ENCODE measurements at regions not wholly inside any gene's neighbourhood (a gene's known extent, or its start where the extent isn't known, plus 50 kb on each side); places are given as distances from the start of the nearest gene placed in this dataset.

DNA sequence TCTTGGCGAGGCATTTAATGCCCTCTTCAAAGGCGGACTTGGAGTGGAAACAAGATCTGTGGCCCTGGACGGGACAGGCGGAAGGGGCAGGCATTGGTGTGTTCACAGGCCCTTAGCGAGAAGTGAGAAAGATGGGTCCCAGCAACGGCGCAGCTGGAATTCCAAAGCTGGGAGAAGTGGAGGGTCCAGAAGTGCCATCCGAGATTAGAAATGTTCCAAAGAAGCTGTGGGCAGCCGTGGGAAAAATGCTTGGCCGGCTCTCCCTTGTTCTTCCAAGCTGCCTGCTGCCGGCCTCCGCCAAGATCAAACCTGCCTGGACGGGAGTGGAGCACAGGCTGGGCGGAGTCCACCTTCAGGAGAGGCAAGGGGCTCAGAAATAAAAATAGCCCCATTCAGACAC is 69.4 kb upstream of the ACTRT2 start:
- Histone ChIP-seq H3K9ac (ENCODE audit: low read length) (no peak overlapping the region), H4K20me1 (ENCODE audit: insufficient read depth, low read length) (no peaks in the 10 kb centered on the region), H3K4me3 (ENCODE audit: low read depth, low read length, poor library complexity, severe bottlenecking) (no peak overlapping the region), H3K27me3 (ENCODE audit: insufficient read depth, low read length) (no peaks in the 10 kb centered on the region), H3K4me1 (ENCODE audit: insufficient read depth, low read length, severe bottlenecking) (no peaks in the 10 kb centered on the region), H3K9me2 (ENCODE audit: low read depth, low read length) (no peaks in the 10 kb centered on the region), H3F3A (ENCODE audit: insufficient read depth, low read length) (no peaks in the 10 kb centered on the region), H3K4me2 (ENCODE audit: low read length) (no peak overlapping the region), H3K27ac (ENCODE audit: low read depth, low read length, poor library complexity, severe bottlenecking) (no peak overlapping the region), H3K79me2 (ENCODE audit: insufficient read depth, low read length) (no peaks in the 10 kb centered on the region), H3K9me3 (ENCODE audit: low read length) (0 out of 2 replicates have a peak, but pooled peaks cover 2% of the 10 kb centered on the region), H3K36me3 (ENCODE audit: insufficient read depth, low read length) (no peaks in the 10 kb centered on the region), H2AFZ (ENCODE audit: low read length) (no peak overlapping the region)
- TF ChIP-seq EZH2 (IDR thresholded peaks at IDR 0.05; ENCODE audit: borderline replicate concordance, low read length), result no peak
- TF ChIP-seq, protein P1, sequence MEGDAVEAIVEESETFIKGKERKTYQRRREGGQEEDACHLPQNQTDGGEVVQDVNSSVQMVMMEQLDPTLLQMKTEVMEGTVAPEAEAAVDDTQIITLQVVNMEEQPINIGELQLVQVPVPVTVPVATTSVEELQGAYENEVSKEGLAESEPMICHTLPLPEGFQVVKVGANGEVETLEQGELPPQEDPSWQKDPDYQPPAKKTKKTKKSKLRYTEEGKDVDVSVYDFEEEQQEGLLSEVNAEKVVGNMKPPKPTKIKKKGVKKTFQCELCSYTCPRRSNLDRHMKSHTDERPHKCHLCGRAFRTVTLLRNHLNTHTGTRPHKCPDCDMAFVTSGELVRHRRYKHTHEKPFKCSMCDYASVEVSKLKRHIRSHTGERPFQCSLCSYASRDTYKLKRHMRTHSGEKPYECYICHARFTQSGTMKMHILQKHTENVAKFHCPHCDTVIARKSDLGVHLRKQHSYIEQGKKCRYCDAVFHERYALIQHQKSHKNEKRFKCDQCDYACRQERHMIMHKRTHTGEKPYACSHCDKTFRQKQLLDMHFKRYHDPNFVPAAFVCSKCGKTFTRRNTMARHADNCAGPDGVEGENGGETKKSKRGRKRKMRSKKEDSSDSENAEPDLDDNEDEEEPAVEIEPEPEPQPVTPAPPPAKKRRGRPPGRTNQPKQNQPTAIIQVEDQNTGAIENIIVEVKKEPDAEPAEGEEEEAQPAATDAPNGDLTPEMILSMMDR (IDR thresholded peaks at IDR 0.05; ENCODE audit: low read length), result no peak

DNA sequence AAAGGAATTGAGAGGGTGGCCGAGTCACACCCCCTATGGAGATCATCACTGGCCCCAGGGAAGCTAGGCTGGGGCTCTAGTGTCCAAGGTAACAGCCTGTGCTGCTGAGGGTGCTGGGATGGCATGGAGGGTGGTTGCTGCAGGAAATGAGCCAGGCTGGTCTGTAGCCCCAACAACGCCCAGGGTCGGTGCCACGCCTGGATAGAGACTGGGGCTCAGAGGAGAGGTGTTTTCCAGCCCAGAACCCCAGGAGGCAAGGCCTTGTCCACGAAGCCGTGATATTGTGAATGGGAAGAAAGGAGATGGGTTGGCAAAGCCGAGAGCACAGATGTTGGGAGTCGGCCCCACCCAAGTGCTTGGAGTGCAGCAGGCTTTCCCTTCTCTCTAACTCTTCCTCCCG is 68.9 kb upstream of the ACTRT2 start:
- H3K27me3 ChIP-seq (ENCODE audit: insufficient read depth, low read length), result no peaks in the 10 kb centered on the region
- H2AFZ ChIP-seq (ENCODE audit: low read length), result no peak overlapping the region
- H3F3A ChIP-seq (ENCODE audit: insufficient read depth, low read length), result no peaks in the 10 kb centered on the region
- no peaks in the 10 kb centered on the region for H3K36me3 ChIP-seq (ENCODE audit: insufficient read depth, low read length)
- no peaks in the 10 kb centered on the region for H3K4me1 ChIP-seq (ENCODE audit: insufficient read depth, low read length, severe bottlenecking)
- H3K27ac ChIP-seq (ENCODE audit: low read depth, low read length, poor library complexity, severe bottlenecking), result no peak overlapping the region
- no peak overlapping the region for H3K4me3 ChIP-seq (ENCODE audit: low read depth, low read length, poor library complexity, severe bottlenecking)
- no peak overlapping the region for H3K4me2 ChIP-seq (ENCODE audit: low read length)
- 0 out of 2 replicates have a peak, but pooled peaks cover 5% of the 10 kb centered on the region for H3K9me3 ChIP-seq (ENCODE audit: low read length)
- no peak for TF ChIP-seq EZH2 (IDR thresholded peaks at IDR 0.05; ENCODE audit: borderline replicate concordance, low read length)
- TF ChIP-seq, protein P1 (IDR thresholded peaks at IDR 0.05; ENCODE audit: low read length), result no peak
- no peaks in the 10 kb centered on the region for H3K79me2 ChIP-seq (ENCODE audit: insufficient read depth, low read length)
- no peak overlapping the region for H3K9ac ChIP-seq (ENCODE audit: low read length)
- no peaks in the 10 kb centered on the region for H3K9me2 ChIP-seq (ENCODE audit: low read depth, low read length)
- H4K20me1 ChIP-seq (ENCODE audit: insufficient read depth, low read length), result no peaks in the 10 kb centered on the region

DNA sequence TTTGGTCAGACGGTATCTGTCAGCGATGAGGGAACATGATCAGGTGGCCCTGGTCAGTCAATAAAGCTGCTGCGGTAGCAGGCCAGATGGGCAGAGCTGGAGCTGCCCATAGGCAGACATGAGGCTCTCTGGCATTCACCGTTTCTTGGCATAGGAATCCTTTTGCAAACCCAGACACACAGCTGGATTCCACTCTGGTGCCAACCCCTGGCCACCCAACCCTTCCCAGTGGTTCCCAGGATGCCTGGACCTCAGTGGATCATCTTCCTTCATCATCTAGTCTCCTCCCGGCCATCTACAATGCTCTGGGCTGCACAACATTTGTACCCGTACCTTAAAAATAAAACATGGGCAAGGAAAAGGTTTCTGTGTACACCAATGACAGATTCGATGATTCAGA is 68.3 kb upstream of the ACTRT2 start:
- Histone ChIP-seq H3K4me3 (ENCODE audit: low read depth, low read length, poor library complexity, severe bottlenecking) (no peak overlapping the region), H3K36me3 (ENCODE audit: insufficient read depth, low read length) (no peaks in the 10 kb centered on the region), H4K20me1 (ENCODE audit: insufficient read depth, low read length) (no peaks in the 10 kb centered on the region), H3K9ac (ENCODE audit: low read length) (no peak overlapping the region), H3K27ac (ENCODE audit: low read depth, low read length, poor library complexity, severe bottlenecking) (no peak overlapping the region), H3K9me3 (ENCODE audit: low read length) (0 out of 2 replicates have a peak, but pooled peaks cover 5% of the 10 kb centered on the region), H3K4me1 (ENCODE audit: insufficient read depth, low read length, severe bottlenecking) (no peaks in the 10 kb centered on the region), H2AFZ (ENCODE audit: low read length) (no peak overlapping the region), H3K9me2 (ENCODE audit: low read depth, low read length) (no peaks in the 10 kb centered on the region), H3K27me3 (ENCODE audit: insufficient read depth, low read length) (no peaks in the 10 kb centered on the region), H3K4me2 (ENCODE audit: low read length) (no peak overlapping the region), H3K79me2 (ENCODE audit: insufficient read depth, low read length) (no peaks in the 10 kb centered on the region), H3F3A (ENCODE audit: insufficient read depth, low read length) (no peaks in the 10 kb centered on the region)
- TF ChIP-seq, protein P1 (IDR thresholded peaks at IDR 0.05; ENCODE audit: low read length), result no peak
- no peak for TF ChIP-seq EZH2 (IDR thresholded peaks at IDR 0.05; ENCODE audit: borderline replicate concordance, low read length)

Data from OCI-LY1 (cell line).